OCI-M2 (cell line): ENCODE measurements at regions not wholly inside any gene's neighbourhood (a gene's known extent, or its start where the extent isn't known, plus 50 kb on each side); places are given as distances from the start of the nearest gene placed in this dataset.
"Not testable (repeated sequence)": the region's sequence is repeated elsewhere in the genome, so short reads cannot be mapped to it uniquely, and the experiment has no call there.

Experiments used
- DNase-seq: peaks from one replicate; lab custom pipeline; 2025; ENCODE audit not compliant: unreplicated experiment; lab: John Stamatoyannopoulos, UW

DNA sequence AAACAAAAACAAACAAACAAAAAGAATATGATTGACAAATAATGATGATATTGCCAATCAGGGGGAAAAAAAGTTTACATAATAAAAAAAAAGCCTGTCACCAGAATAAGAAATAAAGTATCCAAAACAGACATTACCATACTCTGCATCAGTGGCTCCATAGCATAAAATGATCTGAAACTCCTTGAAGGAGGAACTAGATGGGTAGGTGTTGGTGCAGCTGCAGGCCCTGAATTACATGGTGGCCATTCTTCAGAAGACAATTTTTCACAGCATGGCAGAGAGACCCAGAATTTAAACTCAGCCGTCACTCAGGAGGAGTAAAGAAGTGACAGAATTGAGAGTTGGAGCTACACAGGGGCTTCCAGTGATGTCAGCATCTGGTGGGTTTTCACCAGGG lies 60.2 kb downstream of the GLUL start:
- no peak for DNase-seq

DNA sequence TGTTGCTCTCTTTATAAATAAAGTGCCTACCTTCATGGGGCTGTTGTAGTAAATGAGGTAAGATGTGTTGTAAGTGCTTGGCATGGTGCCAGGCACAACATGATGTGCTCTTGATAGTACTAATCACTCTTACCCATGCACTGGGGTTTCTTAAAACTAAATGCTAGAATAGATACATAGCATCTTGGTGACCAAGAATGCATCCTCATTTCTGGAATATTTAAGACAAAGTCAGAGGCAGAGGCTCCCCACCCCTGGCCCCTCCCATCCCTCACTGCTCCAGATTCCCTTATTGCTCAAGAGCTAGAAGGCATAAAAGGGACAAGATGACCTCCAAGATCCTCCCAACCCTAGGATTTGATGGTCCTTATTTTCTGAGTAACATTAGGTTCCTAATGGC lies 61.3 kb downstream of the GLUL start:
- DNase-seq, result no peak

DNA sequence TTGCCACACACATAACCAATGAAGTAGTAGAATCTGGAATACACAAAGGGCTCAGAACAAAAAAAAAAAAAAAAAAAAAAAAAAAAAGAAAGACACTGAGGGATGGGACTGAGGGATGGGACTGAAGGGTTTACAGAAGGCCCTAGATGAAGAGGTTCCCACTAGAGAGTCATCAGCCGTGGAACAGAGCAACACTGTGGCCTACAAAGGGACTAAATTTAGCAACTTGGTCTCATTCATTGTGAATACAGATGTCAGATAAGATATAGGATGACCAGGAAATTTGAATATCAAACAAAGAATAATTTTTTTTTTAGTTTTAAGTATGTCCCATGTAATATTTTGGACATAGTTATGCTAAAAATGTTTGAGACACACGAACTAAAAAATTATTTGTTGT lies 62.1 kb downstream of the GLUL start:
- DNase-seq, result no peak

DNA sequence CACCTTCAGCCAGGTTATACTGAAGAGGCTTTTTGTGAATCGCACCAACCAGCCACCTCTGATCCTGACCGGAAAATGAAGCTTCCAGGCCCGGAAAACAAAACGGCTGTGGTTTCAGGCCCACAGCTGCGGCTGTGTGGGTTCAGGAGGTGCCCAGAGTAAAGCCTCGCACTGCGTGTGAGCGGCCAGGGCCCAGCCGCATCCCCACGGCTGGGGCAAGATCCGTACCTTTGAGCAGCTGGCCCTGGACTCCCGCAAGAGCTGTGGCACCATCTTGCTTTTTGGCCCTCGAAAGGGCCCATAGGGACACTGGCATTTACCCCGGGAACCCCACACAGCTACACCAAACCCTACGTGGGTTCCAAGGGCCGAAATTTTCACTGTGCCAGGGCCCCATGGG lies 63.0 kb downstream of the GLUL start:
- no peak for DNase-seq

DNA sequence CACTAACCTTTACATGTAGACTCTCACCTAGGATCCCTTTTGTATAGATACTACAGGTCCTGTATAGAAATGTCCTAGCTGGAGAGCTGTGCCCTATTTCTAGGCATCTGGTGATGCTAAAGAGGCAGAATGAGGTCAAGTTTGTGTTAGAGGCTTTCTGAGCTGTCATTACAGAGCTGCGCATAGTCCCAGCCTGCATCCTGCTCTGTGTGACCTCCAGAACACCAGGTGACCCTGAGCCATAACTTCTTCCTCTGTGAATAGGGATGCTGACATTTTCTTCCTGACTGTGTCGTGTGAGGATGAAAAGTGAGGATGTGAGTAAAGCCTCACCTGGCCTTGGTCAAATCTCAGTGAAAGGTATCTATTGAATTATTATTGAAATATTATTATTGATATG lies 66.3 kb downstream of the GLUL start:
- no peak for DNase-seq

DNA sequence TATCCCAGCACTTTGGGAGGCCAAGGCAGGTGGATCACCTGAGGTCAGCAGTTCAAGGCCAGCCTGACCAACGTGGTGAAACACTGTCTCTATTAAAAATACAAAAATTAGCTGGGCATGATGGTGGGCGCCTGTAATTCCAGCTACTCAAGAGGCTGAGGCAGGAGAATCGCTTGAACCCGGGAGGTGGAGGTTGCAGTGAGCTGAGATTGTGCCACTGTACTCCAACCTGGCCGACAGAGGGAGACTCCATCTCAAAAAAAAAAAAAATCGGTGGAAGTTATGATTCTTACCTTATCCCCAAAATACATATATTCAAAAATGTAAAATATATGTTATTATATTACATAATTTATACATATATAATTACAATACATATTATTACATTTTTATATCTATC lies 70.1 kb downstream of the GLUL start:
- DNase-seq, result not testable (repeated sequence)

DNA sequence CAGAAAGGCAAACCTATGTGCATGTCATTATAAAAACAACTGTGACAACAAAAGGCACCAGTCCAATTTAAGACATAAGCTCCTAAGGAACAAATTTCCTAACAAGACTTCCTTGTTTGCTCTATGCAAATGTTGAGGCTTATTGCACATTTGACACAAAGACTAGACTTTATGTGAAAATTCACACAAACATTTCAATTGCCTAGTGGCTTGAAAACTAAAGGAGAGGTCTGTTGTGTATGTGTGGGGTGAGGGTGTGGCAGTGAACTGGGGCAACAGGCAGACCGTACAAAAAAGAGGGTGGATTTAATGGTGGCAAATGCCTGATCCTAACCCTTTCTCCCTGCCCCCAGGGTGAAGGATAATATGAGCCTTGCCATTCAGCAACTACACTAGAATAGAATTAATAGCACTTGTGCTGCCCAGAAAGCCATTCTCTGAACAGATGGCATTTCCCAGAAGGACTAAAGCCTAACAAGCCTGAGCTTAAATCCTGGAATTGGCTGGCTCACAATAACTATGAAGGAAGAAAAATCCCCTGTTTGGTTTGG lies 73.9 kb downstream of the GLUL start:
- DNase-seq, result no peak

DNA sequence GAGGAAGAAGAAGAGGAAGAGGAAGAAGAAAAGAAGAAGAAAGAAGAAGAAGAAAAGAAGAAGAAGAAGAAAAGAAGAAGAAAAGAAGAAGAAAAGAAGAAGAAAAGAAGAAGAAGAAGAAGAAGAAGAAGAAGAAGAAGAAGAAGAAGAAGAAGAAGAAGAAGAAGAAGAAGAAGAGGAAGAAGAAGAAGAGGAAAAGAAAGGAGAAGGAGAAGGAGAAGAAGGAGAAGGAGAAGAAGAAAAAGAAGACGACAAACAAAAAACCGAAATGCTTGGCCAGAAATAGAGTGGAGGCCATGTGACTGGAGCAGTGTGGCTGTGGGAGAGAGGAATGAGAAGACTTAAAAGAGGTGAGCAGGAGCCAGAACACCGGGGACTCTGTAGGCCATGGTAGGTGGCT lies 75.1 kb downstream of the GLUL start:
- DNase-seq, result not testable (repeated sequence)

DNA sequence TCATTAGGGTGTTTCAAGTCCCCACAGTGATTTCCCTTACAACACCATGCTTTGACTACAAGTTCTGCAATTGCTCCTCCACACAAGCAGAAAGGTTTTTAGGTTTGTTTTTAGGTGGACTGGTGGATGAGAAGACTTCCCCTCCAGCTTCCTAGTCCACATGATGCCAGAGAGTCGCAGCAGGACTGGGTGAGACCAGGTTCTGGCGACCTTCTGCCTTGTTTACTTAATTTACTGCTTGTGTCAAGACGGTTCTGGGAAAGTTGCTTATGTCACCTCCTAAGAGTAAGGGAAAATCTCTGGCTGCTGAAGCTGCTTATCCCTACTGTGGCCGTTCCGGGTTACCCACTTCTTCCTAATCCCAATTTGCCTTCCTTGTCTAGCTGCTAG lies 76.4 kb downstream of the GLUL start:
- DNase-seq, result no peak

DNA sequence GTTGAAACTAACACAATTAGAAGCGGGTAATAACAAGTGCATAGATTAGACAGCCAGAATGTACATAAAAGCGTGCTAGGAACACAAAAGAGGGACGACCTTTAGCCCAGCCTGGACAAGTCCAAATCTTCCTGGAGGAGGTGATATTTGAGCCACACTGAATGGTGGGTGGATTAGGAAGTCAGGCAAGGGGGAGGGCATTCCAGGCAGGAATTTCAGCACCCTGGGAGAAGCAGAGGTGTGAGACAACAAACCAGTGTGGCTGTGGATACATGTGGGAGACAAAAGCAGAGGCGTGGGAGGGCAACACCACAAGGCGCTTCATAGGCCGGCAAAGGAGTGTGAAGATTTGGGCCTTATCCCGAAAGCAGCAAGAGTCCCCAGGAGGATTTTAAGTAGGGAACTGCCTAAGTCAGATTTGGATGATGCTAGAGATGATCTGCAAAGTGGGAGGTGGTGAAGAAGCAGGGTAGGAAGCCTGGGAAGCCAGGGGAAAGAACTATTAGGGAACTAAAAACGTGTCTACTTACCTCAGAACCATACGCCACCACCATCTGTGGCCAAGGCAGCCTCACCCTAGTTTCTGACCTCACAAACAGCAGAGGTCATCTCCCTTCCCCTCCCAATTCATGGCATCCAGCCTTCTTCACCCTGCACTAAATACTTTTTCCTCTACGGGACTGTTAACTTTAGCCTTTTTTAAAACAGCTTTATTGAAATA lies 81.8 kb downstream of the GLUL start:
- DNase-seq, result no peak

DNA sequence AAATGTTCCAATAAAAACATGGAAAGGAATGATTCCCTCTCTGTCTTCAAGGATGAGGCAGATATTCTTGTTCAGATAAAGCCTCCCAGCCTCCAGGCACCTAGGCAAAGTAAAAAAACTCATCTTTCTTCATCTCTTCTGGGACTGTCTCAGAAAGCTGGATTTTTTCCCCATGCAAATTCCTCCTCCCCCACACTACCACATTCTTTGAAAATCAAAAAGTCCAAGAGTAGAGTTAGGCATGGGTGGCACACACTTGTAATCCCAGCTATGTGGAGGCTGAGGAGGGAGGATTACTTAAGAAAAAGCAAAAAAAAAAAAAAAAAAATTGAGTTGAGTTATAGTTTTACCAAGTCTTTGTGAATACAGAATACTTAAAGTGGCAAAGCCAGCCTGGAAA lies 82.8 kb downstream of the GLUL start:
- DNase-seq, result no peak

DNA sequence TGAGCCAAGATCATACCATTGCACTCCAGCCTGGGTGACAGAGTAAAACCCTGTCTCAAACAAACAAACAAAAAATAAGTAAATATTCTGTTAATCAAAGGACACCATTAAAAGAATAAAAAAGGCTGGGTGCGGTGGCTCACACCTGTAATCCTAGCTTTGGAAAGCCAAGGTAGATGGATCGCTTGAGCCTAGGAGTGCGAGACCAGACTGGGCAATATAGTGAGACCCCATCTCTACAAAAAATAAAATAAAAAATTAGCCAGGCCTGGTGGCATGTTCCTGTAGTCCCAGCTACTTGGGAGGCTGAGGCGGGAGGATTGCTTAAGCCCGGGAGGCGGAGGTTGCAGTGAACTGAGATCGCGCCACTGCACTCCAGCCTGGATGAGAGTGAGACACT lies 84.1 kb downstream of the GLUL start:
- DNase-seq, result not testable (repeated sequence)

DNA sequence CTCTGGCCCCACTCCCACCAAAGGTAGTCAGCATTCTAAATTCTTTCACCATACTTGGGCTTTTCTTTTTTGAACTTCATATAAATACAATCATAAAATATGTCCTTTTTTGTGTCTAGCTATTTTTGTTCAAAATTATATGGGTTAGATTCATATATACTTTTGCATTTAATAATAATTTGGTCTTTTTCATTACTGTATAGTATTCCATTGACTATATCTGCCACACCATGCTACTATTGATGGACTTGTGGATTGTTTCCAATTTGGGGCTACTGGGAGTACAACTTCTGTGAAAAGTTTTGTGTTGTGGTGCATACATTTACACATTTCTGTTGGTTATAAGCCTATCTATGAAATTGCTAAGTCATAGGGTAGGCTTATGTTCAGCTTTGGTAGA lies 85.7 kb downstream of the GLUL start:
- DNase-seq, result no peak

DNA sequence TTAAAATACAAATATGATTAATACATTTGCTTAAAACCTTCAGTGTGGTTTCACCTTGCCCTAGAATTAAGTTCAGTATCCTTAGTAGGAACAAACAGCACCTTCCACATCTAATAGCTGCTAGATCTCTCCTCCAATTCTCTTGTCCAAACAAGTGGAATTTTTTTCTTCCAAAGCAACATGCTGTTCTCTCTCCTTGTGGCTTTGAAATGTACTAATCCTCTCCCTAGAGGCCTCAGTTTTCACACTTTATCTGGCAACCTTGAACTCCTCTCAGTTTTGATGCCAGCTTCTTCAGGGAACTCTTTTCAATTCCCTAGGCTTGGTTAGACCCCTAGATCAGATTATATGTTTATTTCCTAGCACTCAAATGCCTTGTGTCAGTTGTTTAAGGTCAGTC lies 87.0 kb downstream of the GLUL start:
- DNase-seq, result no peak

DNA sequence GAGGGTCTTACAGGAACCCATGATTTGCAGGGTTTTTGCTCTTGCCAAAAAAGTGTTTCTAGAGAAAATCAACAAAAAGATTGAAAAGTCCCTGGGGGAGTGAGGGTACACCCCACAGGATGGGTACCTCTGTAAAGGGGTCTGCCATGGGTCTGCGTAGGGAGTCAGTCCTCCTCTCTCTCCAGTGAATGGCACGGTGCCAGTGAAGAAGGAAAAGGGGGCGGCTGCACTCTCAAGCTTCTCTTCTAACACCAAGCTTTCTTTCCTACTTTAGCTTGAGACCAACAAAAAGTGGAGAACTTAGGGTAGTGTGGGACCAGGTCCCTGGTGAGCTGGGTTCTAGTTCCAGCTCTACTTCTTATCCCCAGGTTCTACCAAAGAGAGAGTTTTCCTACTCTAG lies 87.4 kb downstream of the GLUL start:
- DNase-seq, result no peak

DNA sequence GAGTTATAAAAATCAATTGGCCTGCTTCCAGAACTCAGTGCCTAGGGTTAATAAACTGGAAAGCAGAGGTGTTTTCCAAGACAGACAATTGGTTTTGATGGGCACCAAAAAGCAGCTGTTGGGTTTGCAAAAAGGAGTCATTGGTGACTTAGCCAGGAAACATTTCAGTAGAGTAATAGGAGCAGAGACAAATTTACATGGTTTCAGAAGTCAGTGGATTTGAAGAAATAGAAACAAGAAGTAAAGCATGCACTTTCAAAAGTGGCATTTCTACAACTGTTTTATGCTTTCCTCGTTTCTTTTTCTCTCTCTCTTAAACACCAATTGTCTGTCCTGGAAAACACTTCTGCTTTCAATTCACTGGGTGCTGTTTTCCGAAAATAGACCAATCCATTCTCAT lies 87.8 kb downstream of the GLUL start:
- DNase-seq, result no peak

DNA sequence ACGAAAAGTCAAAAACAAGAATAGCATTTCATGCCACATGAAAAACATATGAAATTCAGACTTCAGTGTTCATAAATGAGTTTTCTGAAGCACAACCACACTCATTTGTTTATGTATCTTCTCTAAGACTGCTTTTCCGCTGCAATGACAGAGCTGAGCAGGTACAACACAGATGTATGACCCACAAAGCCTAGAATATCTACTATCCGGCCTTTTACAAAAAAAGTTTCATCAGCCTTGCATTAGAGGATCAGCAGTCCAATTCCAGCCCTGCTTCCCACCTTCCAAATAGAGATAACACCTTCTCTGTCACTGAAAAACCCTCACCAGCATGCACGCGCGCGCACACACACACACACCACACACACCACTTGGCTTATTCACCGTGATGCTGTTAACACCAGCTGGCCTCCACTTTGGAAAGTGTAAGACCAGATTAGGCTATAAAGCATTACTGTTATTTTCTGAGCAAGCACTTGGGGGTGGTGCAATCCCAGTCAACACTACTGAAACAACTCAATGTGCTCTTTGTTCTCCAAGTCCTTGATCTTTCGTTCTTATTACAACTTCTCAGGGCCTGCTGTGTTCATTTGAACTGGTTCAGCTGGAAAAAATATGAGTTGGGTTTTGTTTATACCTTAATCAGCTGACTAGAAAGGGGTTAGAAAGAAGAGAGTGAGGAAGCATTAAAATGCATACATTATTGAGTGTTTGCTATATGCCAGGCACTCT lies 90.0 kb downstream of the GLUL start:
- DNase-seq, result no peak

DNA sequence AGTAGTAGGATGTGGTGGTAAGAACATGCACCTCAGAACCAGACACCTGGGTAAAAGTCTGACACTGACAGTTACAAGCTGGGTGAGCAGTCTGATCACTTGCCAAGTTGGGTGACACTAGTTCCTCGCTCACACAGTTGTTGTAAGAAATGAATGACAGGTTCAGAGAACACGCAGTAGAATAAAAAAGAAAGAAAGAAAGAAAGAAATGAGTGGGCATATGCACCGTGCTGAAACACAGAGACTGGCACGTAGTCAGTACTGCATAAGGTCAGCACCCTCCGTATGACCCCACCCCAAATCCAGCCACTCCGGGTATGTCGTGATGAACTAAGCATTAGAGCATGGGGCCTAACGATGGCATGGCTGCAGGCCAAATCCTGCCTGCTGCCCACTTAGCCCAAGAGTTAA lies 90.6 kb downstream of the GLUL start:
- DNase-seq, result no peak

DNA sequence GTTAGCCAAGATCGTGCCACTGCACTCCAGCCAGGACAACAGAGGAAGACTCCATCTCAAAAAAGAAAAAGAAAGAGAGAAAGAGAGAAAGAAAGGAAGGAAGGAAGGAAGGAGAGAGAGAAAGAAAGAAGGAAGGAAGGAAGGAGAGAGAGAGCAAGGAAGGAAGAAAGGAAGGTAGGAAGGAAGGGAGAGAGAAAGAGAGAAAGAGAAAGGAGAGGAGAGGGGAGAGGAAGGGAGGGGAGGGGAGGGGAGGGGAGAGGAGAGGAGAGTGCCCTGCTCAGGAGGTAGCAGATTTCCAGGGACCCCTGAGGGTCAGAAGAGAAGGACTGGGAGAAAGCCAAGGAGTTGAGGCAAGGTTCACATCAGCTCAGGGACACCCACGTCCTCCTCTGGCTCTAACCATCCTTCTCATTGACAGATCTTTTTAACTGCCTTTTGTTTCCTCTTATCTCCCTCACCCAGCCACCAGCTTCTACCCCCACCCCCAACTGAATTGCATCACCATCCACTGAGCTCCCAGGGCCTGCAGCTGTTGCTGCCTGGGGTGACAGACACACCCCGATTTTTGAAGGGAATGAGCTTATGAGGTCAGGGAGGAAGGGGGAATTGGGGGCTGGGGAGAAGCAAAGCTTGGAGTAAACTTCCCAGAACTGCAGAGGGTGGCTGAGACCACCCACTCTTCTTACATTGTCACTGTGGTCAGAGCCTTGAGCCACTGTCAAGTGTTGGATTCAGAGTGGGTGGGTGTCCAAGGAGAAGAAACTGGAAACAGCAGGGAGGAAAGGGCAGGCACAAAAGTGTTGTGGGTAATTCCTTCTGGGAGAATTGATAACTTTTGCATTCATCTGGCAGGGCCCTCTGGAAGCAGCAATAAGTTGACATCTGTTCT lies 91.6 kb downstream of the GLUL start:
- peak; percentile 58 for DNase-seq

DNA sequence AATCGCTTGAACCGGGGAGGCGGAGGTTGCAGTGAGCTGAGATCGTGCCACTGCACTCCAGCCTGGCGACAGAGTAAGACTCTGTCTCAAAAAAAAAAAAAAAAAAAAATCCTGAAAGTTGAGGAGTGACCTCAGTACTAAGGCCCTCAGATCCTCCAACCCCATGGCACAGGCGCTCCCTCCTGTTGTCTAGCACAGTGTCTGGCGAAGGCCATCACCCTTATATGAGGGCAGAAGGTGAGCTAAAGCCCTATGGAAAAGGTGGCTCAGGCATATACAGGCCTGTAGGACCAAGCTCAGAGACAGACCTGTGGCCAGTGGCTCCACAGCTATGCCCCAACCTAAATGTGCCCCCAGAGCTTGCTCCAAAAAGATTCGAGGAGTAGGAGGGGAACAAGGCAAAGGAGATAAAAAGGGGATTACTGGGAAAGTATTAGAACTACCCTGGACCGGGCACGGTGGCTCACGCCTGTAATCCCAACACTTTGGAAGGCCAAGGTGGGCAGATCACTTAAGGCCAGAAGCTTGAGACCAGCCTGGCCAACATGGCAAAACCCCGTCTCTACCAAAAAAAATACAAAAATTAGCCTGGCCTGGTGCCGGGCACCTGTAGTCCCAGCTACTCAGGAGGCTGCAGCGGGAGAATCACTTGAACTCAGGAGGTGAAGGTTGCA lies 92.4 kb downstream of the GLUL start:
- not testable (repeated sequence) for DNase-seq

DNA sequence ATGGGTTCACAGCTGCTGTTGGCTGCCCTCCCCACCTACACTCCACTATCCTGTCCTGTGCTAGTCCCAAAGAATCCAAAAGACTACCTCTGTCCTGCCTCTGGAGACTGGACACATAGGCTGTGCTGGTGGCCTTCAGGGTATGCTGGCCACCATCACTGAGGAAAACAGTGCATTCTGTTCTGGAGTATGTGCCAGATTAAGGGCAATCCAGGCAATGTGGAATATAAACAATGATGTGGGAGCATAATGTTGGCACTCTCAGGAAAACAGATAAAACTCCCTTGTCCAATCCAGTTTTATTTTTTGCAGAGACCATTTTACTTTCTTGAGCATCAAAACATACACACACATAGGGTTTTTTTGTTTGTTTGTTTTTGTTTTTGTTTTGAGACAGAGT lies 94.3 kb downstream of the GLUL start:
- DNase-seq, result no peak
